IMR-90 (cell line): ENCODE measurements at regions not wholly inside any gene's neighbourhood (a gene's known extent, or its start where the extent isn't known, plus 50 kb on each side); places are given as distances from the start of the nearest gene placed in this dataset.

Experiments
- BHLHE40 ChIP-seq: fragments of 150-350 bp; IDR thresholded peaks from 2 replicates; pipeline ENCODE4 v1.6.1; 2016; ENCODE audit warnings: mild to moderate bottlenecking, low read depth, low read length
- CEBPB ChIP-seq: IDR thresholded peaks from 2 replicates; pipeline ENCODE4 v1.6.1; 2012; ENCODE audit warnings: low read depth, low read length, improper control_type of control experiment
- CTCF ChIP-seq: conservative IDR thresholded peaks from 2 replicates; pipeline ENCODE4 v1.5.1; 2012; ENCODE audit warnings: mild to moderate bottlenecking, low read depth, low read length, improper control_type of control experiment
- MAZ ChIP-seq: IDR thresholded peaks from 2 replicates; pipeline ENCODE4 v1.6.1; 2012; ENCODE audit warnings: low read depth, mild to moderate bottlenecking, low read length, improper control_type of control experiment, moderate library complexity, borderline replicate concordance
- MXI1 ChIP-seq: IDR thresholded peaks from 2 replicates; pipeline ENCODE4 v1.6.1; 2012; ENCODE audit warnings: low read depth, mild to moderate bottlenecking, low read length, moderate library complexity, borderline replicate concordance
- POLR2A ChIP-seq: IDR thresholded peaks from 2 replicates; pipeline ENCODE4 v1.6.1; 2012; ENCODE audit warnings: mild to moderate bottlenecking, low read depth, low read length
- RAD21 ChIP-seq: IDR thresholded peaks from 2 replicates; pipeline ENCODE4 v1.6.1; 2012; ENCODE audit warnings: low read length, improper control_type of control experiment
- RFX5 ChIP-seq: IDR thresholded peaks from 2 replicates; pipeline ENCODE4 v1.8.0; 2012; ENCODE audit warnings: low read depth, mild to moderate bottlenecking, low read length, moderate library complexity
- SMC3 ChIP-seq: fragments of 150-350 bp; IDR thresholded peaks from 2 replicates; pipeline ENCODE4 v1.6.1; 2016; ENCODE audit warnings: low read depth, mild to moderate bottlenecking, antibody characterized with exemption, low read length, moderate library complexity
- USF2 ChIP-seq: fragments of 150-350 bp; IDR thresholded peaks from 2 replicates; pipeline ENCODE4 v1.6.1; 2017; ENCODE audit warnings: mild to moderate bottlenecking, antibody characterized with exemption, low read length, low read depth

- TF ChIP-seq CTCF (no peak), MAZ (no peak), POLR2A (no peak), RAD21 (no peak), SMC3 (no peak), BHLHE40 (no peak), RFX5 (no peak), USF2 (no peak), CEBPB (no peak), MXI1 (no peak)
Observed at GRCh38 chr3:152613851-152614250, 221.1 kb upstream of the P2RY1 start.
